ENCODE measurements at regions not wholly inside any gene's neighbourhood (a gene's known extent, or its start where the extent isn't known, plus 50 kb on each side); places are given as distances from the start of the nearest gene placed in this dataset.

DNA sequence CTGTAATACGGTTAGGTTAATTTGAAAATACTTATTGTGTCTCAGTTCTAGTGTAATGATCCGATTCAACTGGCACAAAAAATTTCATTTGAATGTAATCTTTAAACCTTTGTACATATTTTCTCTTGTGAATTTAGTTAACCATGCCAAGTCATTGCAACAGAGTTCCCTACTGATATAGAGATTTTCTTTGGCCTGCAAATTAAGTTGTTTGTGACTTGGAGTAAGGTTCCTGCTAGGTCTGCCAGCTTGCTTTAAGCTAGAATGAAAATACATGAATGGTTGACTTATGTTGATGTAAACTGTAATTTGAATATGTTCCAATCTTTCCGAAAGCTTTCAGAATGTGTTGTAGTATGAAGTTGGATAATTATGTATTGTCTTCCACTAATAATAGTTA lies 1004.1 kb upstream of the EDIL3 start:
- TF ChIP-seq, protein P1, sequence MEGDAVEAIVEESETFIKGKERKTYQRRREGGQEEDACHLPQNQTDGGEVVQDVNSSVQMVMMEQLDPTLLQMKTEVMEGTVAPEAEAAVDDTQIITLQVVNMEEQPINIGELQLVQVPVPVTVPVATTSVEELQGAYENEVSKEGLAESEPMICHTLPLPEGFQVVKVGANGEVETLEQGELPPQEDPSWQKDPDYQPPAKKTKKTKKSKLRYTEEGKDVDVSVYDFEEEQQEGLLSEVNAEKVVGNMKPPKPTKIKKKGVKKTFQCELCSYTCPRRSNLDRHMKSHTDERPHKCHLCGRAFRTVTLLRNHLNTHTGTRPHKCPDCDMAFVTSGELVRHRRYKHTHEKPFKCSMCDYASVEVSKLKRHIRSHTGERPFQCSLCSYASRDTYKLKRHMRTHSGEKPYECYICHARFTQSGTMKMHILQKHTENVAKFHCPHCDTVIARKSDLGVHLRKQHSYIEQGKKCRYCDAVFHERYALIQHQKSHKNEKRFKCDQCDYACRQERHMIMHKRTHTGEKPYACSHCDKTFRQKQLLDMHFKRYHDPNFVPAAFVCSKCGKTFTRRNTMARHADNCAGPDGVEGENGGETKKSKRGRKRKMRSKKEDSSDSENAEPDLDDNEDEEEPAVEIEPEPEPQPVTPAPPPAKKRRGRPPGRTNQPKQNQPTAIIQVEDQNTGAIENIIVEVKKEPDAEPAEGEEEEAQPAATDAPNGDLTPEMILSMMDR (CRISPR knock-in tag; IDR thresholded peaks at IDR 0.05), result no peak
- TF ChIP-seq, protein P2, sequence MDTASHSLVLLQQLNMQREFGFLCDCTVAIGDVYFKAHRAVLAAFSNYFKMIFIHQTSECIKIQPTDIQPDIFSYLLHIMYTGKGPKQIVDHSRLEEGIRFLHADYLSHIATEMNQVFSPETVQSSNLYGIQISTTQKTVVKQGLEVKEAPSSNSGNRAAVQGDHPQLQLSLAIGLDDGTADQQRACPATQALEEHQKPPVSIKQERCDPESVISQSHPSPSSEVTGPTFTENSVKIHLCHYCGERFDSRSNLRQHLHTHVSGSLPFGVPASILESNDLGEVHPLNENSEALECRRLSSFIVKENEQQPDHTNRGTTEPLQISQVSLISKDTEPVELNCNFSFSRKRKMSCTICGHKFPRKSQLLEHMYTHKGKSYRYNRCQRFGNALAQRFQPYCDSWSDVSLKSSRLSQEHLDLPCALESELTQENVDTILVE (CRISPR knock-in tag; IDR thresholded peaks at IDR 0.05), result no peak
- no peak for TF ChIP-seq HDAC6 (IDR thresholded peaks at IDR 0.05; ENCODE audit: low read depth, low read length)
- no peak for TF ChIP-seq HIVEP1 (CRISPR knock-in tag; IDR thresholded peaks at IDR 0.05)
- TF ChIP-seq, protein P3, sequence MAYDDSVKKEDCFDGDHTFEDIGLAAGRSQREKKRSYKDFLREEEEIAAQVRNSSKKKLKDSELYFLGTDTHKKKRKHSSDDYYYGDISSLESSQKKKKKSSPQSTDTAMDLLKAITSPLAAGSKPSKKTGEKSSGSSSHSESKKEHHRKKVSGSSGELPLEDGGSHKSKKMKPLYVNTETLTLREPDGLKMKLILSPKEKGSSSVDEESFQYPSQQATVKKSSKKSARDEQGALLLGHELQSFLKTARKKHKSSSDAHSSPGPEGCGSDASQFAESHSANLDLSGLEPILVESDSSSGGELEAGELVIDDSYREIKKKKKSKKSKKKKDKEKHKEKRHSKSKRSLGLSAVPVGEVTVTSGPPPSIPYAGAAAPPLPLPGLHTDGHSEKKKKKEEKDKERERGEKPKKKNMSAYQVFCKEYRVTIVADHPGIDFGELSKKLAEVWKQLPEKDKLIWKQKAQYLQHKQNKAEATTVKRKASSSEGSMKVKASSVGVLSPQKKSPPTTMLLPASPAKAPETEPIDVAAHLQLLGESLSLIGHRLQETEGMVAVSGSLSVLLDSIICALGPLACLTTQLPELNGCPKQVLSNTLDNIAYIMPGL (CRISPR knock-in tag; IDR thresholded peaks at IDR 0.05; ENCODE audit: borderline replicate concordance in 1 of 2, low read depth in 1 of 2), result no peak
- no peak for TF ChIP-seq SOX13 (IDR thresholded peaks at IDR 0.05)
- TF ChIP-seq SOX13 (CRISPR knock-in tag; conservative IDR thresholded peaks at IDR 0.05 in 1 of 2, IDR thresholded peaks at IDR 0.05 in 1 of 2), result no peak

All from HepG2 (cell line).